Calu3 (cell line): ENCODE measurements at regions not wholly inside any gene's neighbourhood (a gene's known extent, or its start where the extent isn't known, plus 50 kb on each side); places are given as distances from the start of the nearest gene placed in this dataset.

Experiments
- BruUV-seq: library from RNA; stranded (reverse); fragments of 400-500 nt; replicated peaks from 2 replicates; lab custom pipeline; 2021; lab: Mats Ljungman, UMichigan
- CTCF ChIA-PET: fragments of 300-600 bp; sonication (Branson Sonifier 250); formaldehyde crosslinking; loops from one replicate; lab custom pipeline; 2022; ENCODE audit warnings: antibody characterized with exemption; lab: Charles Lee
- DNase-seq: peaks from one replicate; pipeline ENCODE4 v3.0.0; 2022
- H3K27ac Mint-ChIP-seq: one replicate; pipeline ENCODE4 v1.8.0; 2022; ENCODE audit warnings: mixed read lengths; ENCODE audit not compliant: unreplicated experiment
- H3K27me3 Mint-ChIP-seq: one replicate; pipeline ENCODE4 v1.8.0; 2022; ENCODE audit warnings: mixed read lengths; ENCODE audit not compliant: unreplicated experiment
- H3K36me3 Mint-ChIP-seq: one replicate; pipeline ENCODE4 v1.8.0; 2022; ENCODE audit warnings: mild to moderate bottlenecking, moderate library complexity, mixed read lengths; ENCODE audit not compliant: insufficient read depth, unreplicated experiment
- H3K4me1 Mint-ChIP-seq: one replicate; pipeline ENCODE4 v1.8.0; 2022; ENCODE audit warnings: mild to moderate bottlenecking, low read depth, mixed read lengths; ENCODE audit not compliant: unreplicated experiment
- H3K4me3 Mint-ChIP-seq: one replicate; pipeline ENCODE4 v1.8.0; 2022; ENCODE audit warnings: mild to moderate bottlenecking, low read depth, moderate library complexity, mixed read lengths; ENCODE audit not compliant: unreplicated experiment
- H3K9me3 Mint-ChIP-seq: one replicate; pipeline ENCODE4 v1.8.0; 2022; ENCODE audit warnings: low read depth, mixed read lengths; ENCODE audit not compliant: unreplicated experiment
- intact Hi-C: fragments of 100-400 bp; cut with micrococcal nuclease; formaldehyde crosslinking; loops from one replicate; pipeline ENCODE4 v1.10.0; 2022; ENCODE audit not compliant: unreplicated experiment
- TF ChIP-seq, protein P1 (sequence below): fragments of 200-600 bp; IDR thresholded peaks from one replicate; pipeline ENCODE4 v1.8.0; 2022; ENCODE audit warnings: antibody characterized with exemption; ENCODE audit not compliant: unreplicated experiment

DNA sequence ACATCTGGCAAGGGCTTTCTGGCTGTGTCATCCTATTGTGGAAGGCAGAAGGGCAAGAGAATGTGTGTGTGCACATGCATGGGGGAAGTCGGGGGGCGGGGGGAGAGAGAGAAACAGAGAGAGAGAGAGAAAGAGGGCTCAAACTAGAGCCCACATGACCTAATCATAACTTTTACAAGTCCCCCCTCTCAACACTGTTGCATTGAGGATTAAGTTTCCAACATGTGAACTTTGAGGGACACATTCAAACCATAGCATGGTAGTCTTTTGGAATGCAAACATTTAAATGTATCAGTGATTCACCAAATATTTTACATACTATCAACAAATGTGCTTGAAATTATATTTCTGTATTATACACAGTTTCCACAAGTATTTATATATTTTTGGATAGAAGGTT is 655.4 kb upstream of the B3GALT2 start:
- CTCF ChIA-PET = no interaction called here
- BruUV-seq = no TSS peak
- Mint-ChIP-seq H3K36me3 (no peaks in the 10 kb centered on the region), H3K4me3 (no peak overlapping the region), H3K4me1 (no peaks in the 10 kb centered on the region), H3K9me3 (peaks cover 4% of the 10 kb centered on the region), H3K27ac (no peak overlapping the region), H3K27me3 (no peaks in the 10 kb centered on the region)
- DNase-seq = no peak
- intact Hi-C loops = no loop called here
- TF ChIP-seq, protein P1, sequence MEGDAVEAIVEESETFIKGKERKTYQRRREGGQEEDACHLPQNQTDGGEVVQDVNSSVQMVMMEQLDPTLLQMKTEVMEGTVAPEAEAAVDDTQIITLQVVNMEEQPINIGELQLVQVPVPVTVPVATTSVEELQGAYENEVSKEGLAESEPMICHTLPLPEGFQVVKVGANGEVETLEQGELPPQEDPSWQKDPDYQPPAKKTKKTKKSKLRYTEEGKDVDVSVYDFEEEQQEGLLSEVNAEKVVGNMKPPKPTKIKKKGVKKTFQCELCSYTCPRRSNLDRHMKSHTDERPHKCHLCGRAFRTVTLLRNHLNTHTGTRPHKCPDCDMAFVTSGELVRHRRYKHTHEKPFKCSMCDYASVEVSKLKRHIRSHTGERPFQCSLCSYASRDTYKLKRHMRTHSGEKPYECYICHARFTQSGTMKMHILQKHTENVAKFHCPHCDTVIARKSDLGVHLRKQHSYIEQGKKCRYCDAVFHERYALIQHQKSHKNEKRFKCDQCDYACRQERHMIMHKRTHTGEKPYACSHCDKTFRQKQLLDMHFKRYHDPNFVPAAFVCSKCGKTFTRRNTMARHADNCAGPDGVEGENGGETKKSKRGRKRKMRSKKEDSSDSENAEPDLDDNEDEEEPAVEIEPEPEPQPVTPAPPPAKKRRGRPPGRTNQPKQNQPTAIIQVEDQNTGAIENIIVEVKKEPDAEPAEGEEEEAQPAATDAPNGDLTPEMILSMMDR = no peak

GRCh38 chr1:193831465-193831864 is 645.1 kb upstream of the B3GALT2 start:
- Mint-ChIP-seq H3K27ac (no peak overlapping the region), H3K36me3 (no peaks in the 10 kb centered on the region), H3K4me1 (no peaks in the 10 kb centered on the region), H3K9me3 (peaks cover 16% of the 10 kb centered on the region), H3K27me3 (no peaks in the 10 kb centered on the region), H3K4me3 (no peak overlapping the region)
- no peak for DNase-seq
- no TSS peak for BruUV-seq
- intact Hi-C loops = no loop called here
- CTCF ChIA-PET = no interaction called here
- TF ChIP-seq, protein P1 = no peak

DNA sequence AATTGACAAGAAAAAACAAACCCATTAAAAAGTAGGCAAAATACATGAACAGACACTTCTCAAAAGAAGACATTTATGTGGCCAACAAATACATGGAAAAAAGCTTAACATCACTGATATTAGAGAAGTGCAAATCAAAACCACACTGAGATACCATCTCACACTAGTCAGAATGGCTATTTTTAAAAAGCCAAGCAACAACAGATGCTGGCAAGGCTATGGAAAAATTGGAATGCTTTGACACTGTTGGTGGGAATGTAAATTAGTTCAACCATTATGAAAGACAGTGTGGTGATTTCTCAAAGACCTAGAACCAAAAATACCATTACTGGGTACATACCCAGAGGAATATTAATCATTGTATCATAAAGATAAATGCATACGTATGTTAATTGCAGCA is 641.1 kb upstream of the B3GALT2 start:
- Mint-ChIP-seq H3K27ac (no peak overlapping the region), H3K36me3 (no peaks in the 10 kb centered on the region), H3K9me3 (peaks cover 13% of the 10 kb centered on the region), H3K27me3 (no peaks in the 10 kb centered on the region), H3K4me3 (no peak overlapping the region), H3K4me1 (no peaks in the 10 kb centered on the region)
- no TSS peak for BruUV-seq
- intact Hi-C loops = no loop called here
- no peak for DNase-seq
- CTCF ChIA-PET = no interaction called here
- TF ChIP-seq, protein P1 = no peak

DNA sequence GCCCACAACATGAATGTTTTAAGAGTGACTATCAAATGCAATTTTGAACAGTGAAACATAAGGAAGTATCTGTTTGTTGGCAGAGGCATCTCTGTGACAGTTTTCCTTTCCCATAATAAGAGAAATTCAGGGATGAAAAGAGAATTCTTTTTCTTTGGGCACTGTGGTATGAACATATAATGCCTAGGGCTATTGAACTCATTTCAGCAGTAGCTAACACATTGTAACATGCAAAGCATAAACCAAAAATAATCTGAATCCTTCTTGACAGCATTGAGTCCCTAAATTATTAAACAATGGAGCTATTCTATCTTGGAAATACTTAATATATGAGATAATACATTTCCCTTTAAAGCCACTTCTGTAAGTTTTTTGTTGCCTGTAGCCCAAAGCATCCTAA is 633.0 kb upstream of the B3GALT2 start:
- CTCF ChIA-PET = interaction anchor here (0.6 kb wide), 2 partner anchors 63 to 812 kb away, joined by 5 read pairs; no protein-coding TSS in a partner anchor
- H3K27me3 Mint-ChIP-seq = no peaks in the 10 kb centered on the region
- H3K4me1 Mint-ChIP-seq = no peaks in the 10 kb centered on the region
- intact Hi-C loops = no loop called here
- TF ChIP-seq, protein P1 = no peak
- DNase-seq = no peak
- no peak overlapping the region for H3K4me3 Mint-ChIP-seq
- BruUV-seq = no TSS peak
- no peaks in the 10 kb centered on the region for H3K36me3 Mint-ChIP-seq
- peaks cover 15% of the 10 kb centered on the region for H3K9me3 Mint-ChIP-seq
- H3K27ac Mint-ChIP-seq = no peak overlapping the region
